ENCODE measurements at regions not wholly inside any gene's neighbourhood (a gene's known extent, or its start where the extent isn't known, plus 50 kb on each side); places are given as distances from the start of the nearest gene placed in this dataset.

DNA sequence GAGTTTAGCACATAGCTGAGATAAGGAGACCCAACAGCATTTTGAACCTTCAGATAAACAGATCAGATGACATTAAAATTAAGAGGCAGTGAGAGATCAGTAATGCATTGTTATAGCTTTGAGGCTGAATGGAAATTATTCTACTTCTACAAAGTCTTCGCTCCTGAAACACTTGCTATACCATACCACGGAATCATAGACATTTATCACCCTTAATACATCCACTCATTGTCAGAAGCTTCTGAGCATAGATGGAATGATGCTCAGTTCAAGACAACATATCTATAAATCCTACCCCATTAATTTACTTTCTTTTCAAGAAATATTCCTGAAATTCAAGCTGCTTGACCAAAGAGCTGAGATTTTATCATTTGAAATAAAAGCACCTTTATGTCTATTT lies 266.7 kb downstream of the C3orf38 start:
- TF ChIP-seq, protein P1, sequence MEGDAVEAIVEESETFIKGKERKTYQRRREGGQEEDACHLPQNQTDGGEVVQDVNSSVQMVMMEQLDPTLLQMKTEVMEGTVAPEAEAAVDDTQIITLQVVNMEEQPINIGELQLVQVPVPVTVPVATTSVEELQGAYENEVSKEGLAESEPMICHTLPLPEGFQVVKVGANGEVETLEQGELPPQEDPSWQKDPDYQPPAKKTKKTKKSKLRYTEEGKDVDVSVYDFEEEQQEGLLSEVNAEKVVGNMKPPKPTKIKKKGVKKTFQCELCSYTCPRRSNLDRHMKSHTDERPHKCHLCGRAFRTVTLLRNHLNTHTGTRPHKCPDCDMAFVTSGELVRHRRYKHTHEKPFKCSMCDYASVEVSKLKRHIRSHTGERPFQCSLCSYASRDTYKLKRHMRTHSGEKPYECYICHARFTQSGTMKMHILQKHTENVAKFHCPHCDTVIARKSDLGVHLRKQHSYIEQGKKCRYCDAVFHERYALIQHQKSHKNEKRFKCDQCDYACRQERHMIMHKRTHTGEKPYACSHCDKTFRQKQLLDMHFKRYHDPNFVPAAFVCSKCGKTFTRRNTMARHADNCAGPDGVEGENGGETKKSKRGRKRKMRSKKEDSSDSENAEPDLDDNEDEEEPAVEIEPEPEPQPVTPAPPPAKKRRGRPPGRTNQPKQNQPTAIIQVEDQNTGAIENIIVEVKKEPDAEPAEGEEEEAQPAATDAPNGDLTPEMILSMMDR (IDR thresholded peaks at IDR 0.05) = no peak
- no peak for TF ChIP-seq POLR2A (IDR thresholded peaks at IDR 0.05)

Data from stomach (tissue), 4 donors.